HG02642 (cell line): ENCODE measurements at regions not wholly inside any gene's neighbourhood (a gene's known extent, or its start where the extent isn't known, plus 50 kb on each side); places are given as distances from the start of the nearest gene placed in this dataset.

Experiments
- ATAC-seq: cut with Tn5 transposase; IDR thresholded peaks from one replicate; pipeline ENCODE4 v1.9.1; 2021; ENCODE audit warnings: mild to moderate bottlenecking; ENCODE audit not compliant: unreplicated experiment, poor library complexity

DNA sequence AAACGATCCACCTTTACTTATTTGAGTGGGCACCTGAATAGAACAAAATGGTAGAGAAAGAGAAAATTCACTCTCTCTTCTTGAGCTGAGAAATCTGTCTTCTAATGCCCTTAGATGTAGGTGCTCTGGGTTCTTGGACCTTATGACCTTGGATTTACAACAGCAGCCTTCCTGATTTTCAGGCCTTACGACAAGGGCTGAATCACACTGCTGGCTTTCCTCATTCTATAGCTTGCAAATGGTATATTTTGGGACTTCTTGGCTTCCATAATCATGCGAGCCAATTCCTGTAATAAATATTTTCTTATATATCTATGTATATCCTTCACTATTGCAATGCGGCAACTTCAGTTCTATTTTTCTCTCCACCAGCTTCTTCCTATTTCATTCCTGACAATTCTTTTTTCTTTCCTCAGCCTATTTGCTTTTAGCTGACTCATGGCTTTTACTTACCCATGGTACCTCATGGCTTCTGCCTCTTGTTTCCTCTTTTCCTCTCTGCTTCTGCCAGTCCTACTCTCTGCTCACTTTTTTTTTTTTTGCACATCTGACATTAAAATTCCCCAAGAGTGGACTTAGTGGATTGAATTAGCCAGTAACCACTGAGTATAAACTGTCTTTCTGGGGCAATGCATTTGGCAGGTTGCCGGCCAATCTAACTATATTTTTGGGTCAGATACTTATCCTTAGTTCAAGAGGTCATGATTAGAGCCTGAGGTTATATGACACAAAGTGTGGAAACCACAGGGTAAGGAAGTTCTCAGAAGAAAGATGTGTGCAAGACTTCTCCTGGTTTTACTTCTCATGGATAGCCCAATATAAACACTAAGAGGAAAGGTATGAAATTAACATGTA, 359.5 kb downstream of the TMEM135 start:
- no peak for ATAC-seq

DNA sequence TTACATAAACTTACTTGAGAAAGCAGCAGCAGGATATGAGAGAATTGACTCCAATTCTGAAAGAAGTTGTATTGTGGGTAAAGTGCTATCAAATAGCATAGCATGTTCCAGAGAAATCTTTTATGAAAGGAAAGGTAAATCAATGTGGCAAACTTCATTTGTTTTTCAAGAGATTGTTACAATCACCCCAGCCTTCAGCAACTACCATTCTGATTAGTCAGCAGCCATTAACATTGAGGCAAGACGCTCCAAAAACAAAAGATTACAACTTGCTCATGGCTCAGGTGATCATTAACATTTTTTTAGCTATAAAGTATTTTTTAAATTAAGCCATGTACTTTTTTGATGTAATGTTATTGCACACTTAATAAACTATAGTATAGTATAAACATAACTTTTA, 357.2 kb downstream of the TMEM135 start:
- ATAC-seq: no peak

GRCh38 chr11:87392665-87393064, 354.9 kb downstream of the TMEM135 start:
- ATAC-seq: no peak

DNA sequence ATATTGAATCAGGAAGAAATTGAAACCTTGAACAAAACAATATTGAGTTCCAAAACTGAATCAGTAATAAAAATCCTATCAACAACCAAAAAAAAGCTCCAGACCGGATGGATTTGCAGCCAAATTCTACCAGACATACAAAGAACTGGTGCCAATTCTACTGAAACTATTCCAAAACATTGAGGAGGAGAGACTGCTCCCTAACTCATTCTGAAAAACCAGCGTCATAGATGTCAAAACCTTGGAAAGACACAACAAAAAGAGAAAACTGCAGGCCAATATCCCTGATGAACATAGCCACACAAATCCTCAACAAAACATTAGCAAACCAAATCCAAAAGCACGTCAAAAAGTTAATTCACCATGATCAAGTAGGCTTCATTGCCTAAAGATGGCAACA, 353.8 kb downstream of the TMEM135 start:
- no peak for ATAC-seq

DNA sequence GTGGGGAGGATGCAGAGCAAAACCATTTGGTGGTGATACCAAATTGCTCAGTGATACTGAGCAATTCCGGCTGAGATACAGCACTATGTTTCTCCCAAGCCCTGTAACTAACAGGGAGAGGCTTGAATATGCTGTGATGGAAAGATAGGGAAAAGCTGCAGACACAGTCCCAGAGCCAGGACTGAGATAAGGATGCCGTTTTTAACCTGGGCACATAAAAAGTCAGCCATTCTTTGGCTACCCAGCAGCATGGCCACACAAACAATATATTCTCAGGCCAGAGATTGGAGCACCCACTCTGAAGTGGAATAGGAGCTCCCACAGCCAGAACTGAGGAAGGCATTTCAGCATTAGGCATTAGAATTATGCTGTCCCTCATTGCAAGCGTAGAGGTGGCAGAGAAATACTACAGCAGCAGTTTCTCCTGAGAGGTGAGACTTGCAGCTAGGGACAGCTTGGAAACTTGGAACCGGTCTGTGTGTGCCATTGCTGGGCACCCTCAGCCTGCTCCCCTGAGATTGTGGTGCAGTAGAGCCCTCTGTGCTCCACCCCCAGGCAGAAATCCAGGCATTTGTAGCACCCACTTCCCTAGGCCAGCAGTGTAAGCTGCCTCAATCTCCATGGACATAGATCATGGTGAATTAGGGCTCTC, 346.5 kb downstream of the TMEM135 start:
- ATAC-seq: no peak

DNA sequence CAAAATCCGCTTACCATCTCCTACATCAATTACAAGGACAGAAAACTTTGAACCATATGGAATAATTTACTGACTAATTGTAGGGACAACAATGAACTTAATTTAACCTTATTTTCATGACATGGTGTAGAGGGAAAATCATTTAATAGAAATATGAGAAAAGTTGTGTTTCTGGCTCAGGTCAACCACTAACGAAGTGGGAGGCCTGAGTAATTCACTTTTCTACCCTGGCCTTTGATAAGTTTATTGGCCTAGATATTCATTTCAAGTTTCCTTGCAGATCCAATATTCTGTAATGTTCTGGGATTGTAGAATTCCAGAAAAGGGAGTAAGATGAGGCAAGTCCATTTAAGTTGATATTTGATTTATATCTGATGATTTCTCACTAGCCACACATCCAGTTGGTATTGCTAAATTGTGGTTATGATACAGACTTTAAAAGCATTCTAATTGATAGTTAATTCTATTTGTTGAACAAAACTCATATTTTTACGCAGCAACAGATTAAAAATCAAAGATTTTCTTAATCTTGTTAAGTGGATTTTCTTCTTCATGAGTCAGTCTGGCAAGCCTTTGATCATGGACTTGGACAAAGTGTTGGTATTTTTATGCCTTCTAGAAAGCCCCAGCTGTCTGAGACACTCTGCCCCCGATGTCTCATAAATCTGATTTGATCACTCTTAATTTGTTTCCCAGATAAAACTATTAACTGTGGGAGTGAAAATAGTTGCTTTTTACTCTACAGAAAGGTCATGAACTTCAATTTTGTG, 336.5 kb downstream of the TMEM135 start:
- ATAC-seq: no peak
